LNCAP (cell line): ENCODE measurements at regions not wholly inside any gene's neighbourhood (a gene's known extent, or its start where the extent isn't known, plus 50 kb on each side); places are given as distances from the start of the nearest gene placed in this dataset.

Experiments used
- TF ChIP-seq, protein P1 (sequence below): fragments of 450-650 bp; IDR thresholded peaks from 2 replicates; pipeline ENCODE4 v1.5.1; 2017; ENCODE audit warnings: mild to moderate bottlenecking

- TF ChIP-seq, protein P1, sequence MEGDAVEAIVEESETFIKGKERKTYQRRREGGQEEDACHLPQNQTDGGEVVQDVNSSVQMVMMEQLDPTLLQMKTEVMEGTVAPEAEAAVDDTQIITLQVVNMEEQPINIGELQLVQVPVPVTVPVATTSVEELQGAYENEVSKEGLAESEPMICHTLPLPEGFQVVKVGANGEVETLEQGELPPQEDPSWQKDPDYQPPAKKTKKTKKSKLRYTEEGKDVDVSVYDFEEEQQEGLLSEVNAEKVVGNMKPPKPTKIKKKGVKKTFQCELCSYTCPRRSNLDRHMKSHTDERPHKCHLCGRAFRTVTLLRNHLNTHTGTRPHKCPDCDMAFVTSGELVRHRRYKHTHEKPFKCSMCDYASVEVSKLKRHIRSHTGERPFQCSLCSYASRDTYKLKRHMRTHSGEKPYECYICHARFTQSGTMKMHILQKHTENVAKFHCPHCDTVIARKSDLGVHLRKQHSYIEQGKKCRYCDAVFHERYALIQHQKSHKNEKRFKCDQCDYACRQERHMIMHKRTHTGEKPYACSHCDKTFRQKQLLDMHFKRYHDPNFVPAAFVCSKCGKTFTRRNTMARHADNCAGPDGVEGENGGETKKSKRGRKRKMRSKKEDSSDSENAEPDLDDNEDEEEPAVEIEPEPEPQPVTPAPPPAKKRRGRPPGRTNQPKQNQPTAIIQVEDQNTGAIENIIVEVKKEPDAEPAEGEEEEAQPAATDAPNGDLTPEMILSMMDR = no peak
These were observed 60.8 kb downstream of the CCNA1 start for GRCh38 chr13:36493046-36493445.

DNA sequence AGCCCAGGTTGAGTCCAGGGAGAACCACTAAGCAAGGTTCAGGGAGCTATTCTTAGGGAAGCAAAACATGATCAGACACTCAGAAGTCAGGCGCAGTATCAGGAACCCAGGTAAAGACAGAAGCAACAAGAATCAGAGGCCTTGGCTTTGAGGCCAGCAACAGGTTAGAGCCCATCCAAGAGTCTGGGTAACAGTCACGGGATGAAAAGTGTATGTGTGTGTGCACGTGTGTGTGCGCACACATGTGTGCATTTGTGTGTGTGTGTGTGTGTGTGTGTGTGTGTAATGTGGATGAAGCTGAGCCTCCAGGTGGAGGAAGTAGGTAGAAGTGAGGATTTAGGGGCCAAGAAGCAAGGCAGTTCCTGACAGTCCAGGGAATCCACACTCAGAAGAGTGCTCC, 63.1 kb downstream of the CCNA1 start:
- TF ChIP-seq, protein P1 = no peak

DNA sequence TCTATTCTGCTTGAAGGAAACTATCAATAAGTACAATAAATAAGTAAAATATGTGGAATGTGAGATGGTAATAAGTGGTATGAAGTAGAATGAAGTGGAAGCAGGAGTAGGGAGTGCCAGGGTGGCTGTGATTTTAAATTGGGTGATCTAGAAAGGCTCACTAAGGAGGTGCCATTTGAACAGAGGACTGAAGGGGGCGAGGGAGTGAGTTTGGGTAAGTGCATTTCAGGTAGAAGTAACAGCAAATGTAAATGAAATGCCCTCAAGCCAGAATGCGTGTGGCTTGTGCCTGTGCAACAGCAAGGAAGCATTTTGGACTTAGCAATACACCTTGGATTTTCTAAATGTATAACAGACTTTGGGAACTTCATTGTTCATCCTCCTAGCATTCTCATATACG, 77.1 kb downstream of the CCNA1 start:
- TF ChIP-seq, protein P1 = no peak

- TF ChIP-seq, protein P1 = no peak
These were observed 80.5 kb downstream of the CCNA1 start for GRCh38 chr13:36512771-36513170.

- TF ChIP-seq, protein P1 = no peak
These were observed 81.0 kb downstream of the CCNA1 start for GRCh38 chr13:36513266-36513665.

DNA sequence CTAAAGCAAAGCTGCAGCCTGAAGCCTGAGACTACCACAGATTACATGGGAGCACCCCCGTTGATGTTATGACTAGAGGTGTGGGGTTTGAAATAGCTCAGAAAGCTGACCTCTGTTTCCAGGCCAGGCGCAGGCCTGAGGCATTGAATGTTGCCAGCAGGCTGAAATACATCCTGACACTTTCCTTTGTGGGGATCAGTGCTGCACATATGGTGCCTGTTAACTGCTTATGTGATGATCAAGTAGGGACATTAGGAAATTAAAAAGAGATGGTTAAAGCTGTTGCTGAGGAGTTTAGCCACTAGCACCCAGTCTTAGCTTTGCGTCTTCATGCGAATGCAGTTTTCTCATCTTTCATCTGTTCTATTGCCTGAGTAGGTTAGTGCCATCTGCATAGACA, 83.2 kb downstream of the CCNA1 start:
- TF ChIP-seq, protein P1 = no peak

GRCh38 chr13:36516225-36516624, 83.9 kb downstream of the CCNA1 start:
- TF ChIP-seq, protein P1 = no peak

DNA sequence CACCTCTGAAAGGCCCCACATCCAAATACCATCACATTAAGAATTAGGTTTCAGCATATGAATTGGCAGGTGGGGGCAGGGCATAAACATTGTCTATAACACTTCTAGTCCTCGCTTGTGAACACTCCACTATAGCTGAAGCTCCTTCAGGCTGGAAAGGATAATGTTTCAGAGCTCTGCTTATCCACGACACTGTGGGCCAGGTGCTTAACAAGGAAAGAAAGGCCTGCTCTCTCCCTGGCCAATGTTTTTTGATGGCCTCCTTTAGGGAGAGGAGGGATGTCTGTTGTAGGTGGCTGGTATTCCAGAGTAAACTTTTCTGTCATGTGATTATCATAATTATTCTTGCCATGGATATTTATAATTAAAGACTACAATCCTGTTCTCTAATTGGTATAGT, 86.4 kb downstream of the CCNA1 start:
- TF ChIP-seq, protein P1 = no peak
